Activated T-helper 1 cell treated with anti-CD3 and anti-CD28 coated beads, Interleukin-12 subunit alpha, Interleukin-12 subunit beta, Interleukin-2, Interleukin-4 antibody, amounts not matched to agents 30 ng/mL and 10 ng/mL and 1 ng/mL, durations not matched to agents 14 hours and 24 hours and 36 hours (primary cell): ENCODE measurements at regions not wholly inside any gene's neighbourhood (a gene's known extent, or its start where the extent isn't known, plus 50 kb on each side); places are given as distances from the start of the nearest gene placed in this dataset.
"Not testable (repeated sequence)": the region's sequence is repeated elsewhere in the genome, so short reads cannot be mapped to it uniquely, and the experiment has no call there.

Experiments used
- DNase-seq: peaks from one replicate; pipeline ENCODE4 v3.0.0; 2021; ENCODE audit warnings: low spot score
- H3K27ac Mint-ChIP-seq: one replicate; pipeline ENCODE4 v1.8.0; 2021; ENCODE audit warnings: mild to moderate bottlenecking, mixed read lengths
- H3K27me3 Mint-ChIP-seq: one replicate; pipeline ENCODE4 v1.8.0; 2022; ENCODE audit warnings: mild to moderate bottlenecking, moderate library complexity, mixed read lengths; ENCODE audit not compliant: insufficient read depth
- H3K36me3 Mint-ChIP-seq: one replicate; pipeline ENCODE4 v1.8.0; 2021; ENCODE audit warnings: low read depth, mixed read lengths
- H3K4me1 Mint-ChIP-seq: one replicate; pipeline ENCODE4 v1.8.0; 2021; ENCODE audit warnings: low read depth, mixed read lengths
- H3K4me3 Mint-ChIP-seq: one replicate; pipeline ENCODE4 v1.8.0; 2021; ENCODE audit warnings: mild to moderate bottlenecking, moderate library complexity, mixed read lengths
- H3K9me3 Mint-ChIP-seq: one replicate; pipeline ENCODE4 v1.8.0; 2021; ENCODE audit warnings: mixed read lengths
- intact Hi-C: fragments of 100-400 bp; cut with micrococcal nuclease; formaldehyde crosslinking; loops from one replicate; pipeline ENCODE4 v1.15.1; 2024

- H3K27ac Mint-ChIP-seq, intact Hi-C loops, DNase-seq, H3K4me1 Mint-ChIP-seq, H3K36me3 Mint-ChIP-seq, H3K4me3 Mint-ChIP-seq, H3K27me3 Mint-ChIP-seq: not testable (repeated sequence)
- H3K9me3 Mint-ChIP-seq: peaks cover 17% of the 10 kb centered on the region
Measured at GRCh38 chr9:84526211-84526610, 143.3 kb upstream of the NTRK2 start.

- DNase-seq, H3K36me3 Mint-ChIP-seq, intact Hi-C loops, H3K4me3 Mint-ChIP-seq, H3K4me1 Mint-ChIP-seq, H3K27ac Mint-ChIP-seq, H3K27me3 Mint-ChIP-seq: not testable (repeated sequence)
- peaks cover 17% of the 10 kb centered on the region for H3K9me3 Mint-ChIP-seq
Measured at GRCh38 chr9:84527060-84527720, 142.3 kb upstream of the NTRK2 start.

GRCh38 chr9:84535973-84536372 is 133.6 kb upstream of the NTRK2 start:
- peaks cover 16% of the 10 kb centered on the region for H3K9me3 Mint-ChIP-seq
- DNase-seq, H3K27me3 Mint-ChIP-seq, H3K4me1 Mint-ChIP-seq, intact Hi-C loops, H3K36me3 Mint-ChIP-seq, H3K4me3 Mint-ChIP-seq, H3K27ac Mint-ChIP-seq: not testable (repeated sequence)

GRCh38 chr9:84538879-84539278 is 130.7 kb upstream of the NTRK2 start:
- H3K4me1 Mint-ChIP-seq: no peaks in the 10 kb centered on the region
- peaks cover 16% of the 10 kb centered on the region for H3K9me3 Mint-ChIP-seq
- no peaks in the 10 kb centered on the region for H3K27me3 Mint-ChIP-seq
- no peak overlapping the region for H3K27ac Mint-ChIP-seq
- intact Hi-C loops: no loop called here
- H3K4me3 Mint-ChIP-seq: no peak overlapping the region
- no peaks in the 10 kb centered on the region for H3K36me3 Mint-ChIP-seq
- no peak for DNase-seq

- Mint-ChIP-seq H3K27ac (no peak overlapping the region), H3K4me3 (no peak overlapping the region), H3K36me3 (no peaks in the 10 kb centered on the region), H3K27me3 (no peaks in the 10 kb centered on the region), H3K9me3 (peaks cover 4% of the 10 kb centered on the region), H3K4me1 (no peaks in the 10 kb centered on the region)
- DNase-seq: no peak
- intact Hi-C loops: no loop called here
Measured at GRCh38 chr9:84542554-84542953, 127.0 kb upstream of the NTRK2 start.

GRCh38 chr9:84554069-84554664 is 115.4 kb upstream of the NTRK2 start:
- Mint-ChIP-seq H3K27me3 (no peaks in the 10 kb centered on the region), H3K9me3 (no peaks in the 10 kb centered on the region), H3K27ac (no peak overlapping the region), H3K4me3 (no peak overlapping the region), H3K36me3 (no peaks in the 10 kb centered on the region), H3K4me1 (no peaks in the 10 kb centered on the region)
- intact Hi-C loops: no loop called here
- DNase-seq: no peak

GRCh38 chr9:84556556-84556955 is 113.0 kb upstream of the NTRK2 start:
- H3K36me3 Mint-ChIP-seq: no peaks in the 10 kb centered on the region
- H3K4me3 Mint-ChIP-seq: no peak overlapping the region
- H3K9me3 Mint-ChIP-seq: no peaks in the 10 kb centered on the region
- intact Hi-C loops: no loop called here
- DNase-seq: no peak
- H3K4me1 Mint-ChIP-seq: no peaks in the 10 kb centered on the region
- no peaks in the 10 kb centered on the region for H3K27me3 Mint-ChIP-seq
- no peak overlapping the region for H3K27ac Mint-ChIP-seq

- no peaks in the 10 kb centered on the region for H3K27me3 Mint-ChIP-seq
- no peak overlapping the region for H3K4me3 Mint-ChIP-seq
- no peaks in the 10 kb centered on the region for H3K9me3 Mint-ChIP-seq
- DNase-seq: no peak
- H3K36me3 Mint-ChIP-seq: no peaks in the 10 kb centered on the region
- intact Hi-C loops: no loop called here
- no peak overlapping the region for H3K27ac Mint-ChIP-seq
- no peaks in the 10 kb centered on the region for H3K4me1 Mint-ChIP-seq
Measured at GRCh38 chr9:84557751-84558150, 111.8 kb upstream of the NTRK2 start.

- no peaks in the 10 kb centered on the region for H3K9me3 Mint-ChIP-seq
- H3K36me3 Mint-ChIP-seq: no peaks in the 10 kb centered on the region
- DNase-seq: no peak
- intact Hi-C loops: no loop called here
- H3K27me3 Mint-ChIP-seq: no peaks in the 10 kb centered on the region
- H3K4me1 Mint-ChIP-seq: no peaks in the 10 kb centered on the region
- no peak overlapping the region for H3K4me3 Mint-ChIP-seq
- H3K27ac Mint-ChIP-seq: no peak overlapping the region
Measured at GRCh38 chr9:84563691-84564090, 105.8 kb upstream of the NTRK2 start.

- no peaks in the 10 kb centered on the region for H3K27me3 Mint-ChIP-seq
- DNase-seq: no peak
- H3K9me3 Mint-ChIP-seq: no peaks in the 10 kb centered on the region
- no peak overlapping the region for H3K4me3 Mint-ChIP-seq
- no peaks in the 10 kb centered on the region for H3K36me3 Mint-ChIP-seq
- intact Hi-C loops: no loop called here
- no peak overlapping the region for H3K27ac Mint-ChIP-seq
- no peaks in the 10 kb centered on the region for H3K4me1 Mint-ChIP-seq
Measured at GRCh38 chr9:84567805-84568204, 101.7 kb upstream of the NTRK2 start.

GRCh38 chr9:84570482-84571154 is 98.9 kb upstream of the NTRK2 start:
- H3K9me3 Mint-ChIP-seq: no peaks in the 10 kb centered on the region
- H3K36me3 Mint-ChIP-seq: no peaks in the 10 kb centered on the region
- no peak overlapping the region for H3K27ac Mint-ChIP-seq
- no peak overlapping the region for H3K4me3 Mint-ChIP-seq
- H3K27me3 Mint-ChIP-seq: no peaks in the 10 kb centered on the region
- H3K4me1 Mint-ChIP-seq: no peaks in the 10 kb centered on the region
- no peak for DNase-seq
- intact Hi-C loops: no loop called here

- no peak overlapping the region for H3K4me3 Mint-ChIP-seq
- no peak overlapping the region for H3K27ac Mint-ChIP-seq
Measured at GRCh38 chr9:84573083-84573482, 96.4 kb upstream of the NTRK2 start.

GRCh38 chr9:84575705-84576104 is 93.8 kb upstream of the NTRK2 start:
- H3K27ac Mint-ChIP-seq: no peak overlapping the region
- H3K4me3 Mint-ChIP-seq: no peak overlapping the region
- H3K27me3 Mint-ChIP-seq: peaks cover 3% of the 10 kb centered on the region
- intact Hi-C loops: no loop called here
- no peaks in the 10 kb centered on the region for H3K9me3 Mint-ChIP-seq
- no peaks in the 10 kb centered on the region for H3K36me3 Mint-ChIP-seq
- DNase-seq: no peak
- H3K4me1 Mint-ChIP-seq: no peaks in the 10 kb centered on the region

More at GRCh38 chr9:84573083-84573482, 96.4 kb upstream of the NTRK2 start:
- intact Hi-C loops: no loop called here
- H3K9me3 Mint-ChIP-seq: no peaks in the 10 kb centered on the region
- H3K36me3 Mint-ChIP-seq: no peaks in the 10 kb centered on the region
- no peak for DNase-seq
- no peaks in the 10 kb centered on the region for H3K4me1 Mint-ChIP-seq
- H3K27me3 Mint-ChIP-seq: no peaks in the 10 kb centered on the region
